ENCODE measurements at regions not wholly inside any gene's neighbourhood (a gene's known extent, or its start where the extent isn't known, plus 50 kb on each side); places are given as distances from the start of the nearest gene placed in this dataset.

DNA sequence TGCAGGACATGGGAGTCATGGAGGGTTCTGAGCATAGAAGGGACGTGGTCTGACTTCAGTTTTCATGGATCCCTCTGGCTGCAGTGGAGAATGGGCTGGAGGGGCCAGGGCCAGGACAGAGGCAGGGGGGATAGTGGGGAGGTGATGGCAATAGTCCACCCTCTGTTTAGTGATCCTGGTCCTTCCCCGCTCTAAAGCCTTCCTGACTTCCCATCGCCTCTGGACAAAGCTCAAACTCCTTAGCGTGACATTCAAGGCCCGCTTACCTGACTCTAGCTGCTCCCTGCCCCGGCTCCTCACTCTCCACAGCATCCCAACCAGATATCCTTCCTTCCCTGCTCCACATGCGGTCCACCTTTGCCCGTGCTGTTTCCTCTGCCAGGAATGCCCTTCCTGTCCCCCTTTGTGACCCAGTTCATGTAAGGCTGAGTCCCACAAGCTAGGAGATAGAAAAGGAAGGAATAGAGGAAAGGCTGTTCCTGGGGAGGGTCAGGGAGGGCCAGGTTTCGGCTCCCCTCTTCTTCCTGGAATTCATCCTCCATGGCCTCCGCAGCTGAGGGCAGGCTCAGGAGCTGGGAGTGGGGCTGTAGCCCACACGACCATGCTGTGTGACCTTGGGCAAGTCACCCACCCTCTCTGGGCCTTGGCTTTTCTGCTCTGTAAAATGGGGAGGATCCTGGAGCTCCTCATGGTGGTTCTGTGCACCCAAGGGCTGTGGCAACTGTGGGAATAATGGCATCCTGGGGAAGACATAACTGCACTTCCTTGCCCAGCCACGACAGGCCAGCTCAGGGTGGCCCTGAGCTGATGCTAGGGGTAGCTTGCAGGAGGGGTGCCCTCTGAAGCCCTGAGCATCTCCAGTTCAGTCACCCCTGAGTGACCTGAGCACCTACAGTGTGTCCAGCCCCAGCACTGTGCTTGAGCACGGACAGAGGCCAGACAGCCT lies 116.1 kb downstream of the CEBPB start:
- H3K9me3 Mint-ChIP-seq, result no peaks in the 10 kb centered on the region
- ChIA-PET CTCF (no interaction called here), POLR2A (no interaction called here)
- peaks cover 0 to under 1% of the 10 kb centered on the region in 2 donors for H3K27me3 Mint-ChIP-seq
- Histone ChIP-seq H3K27ac (ENCODE audit: low read depth, low read length) (no peak overlapping the region), H3K9me3 (ENCODE audit: low read length) (no peaks in the 10 kb centered on the region), H3K27me3 (ENCODE audit: insufficient read depth, low read length, poor library complexity, severe bottlenecking) (no peaks in the 10 kb centered on the region), H3K36me3 (ENCODE audit: insufficient read depth, low read length) (no peaks in the 10 kb centered on the region), H3K4me3 (ENCODE audit: low read length) (no peak overlapping the region), H3K4me1 (ENCODE audit: insufficient read depth, low read length) (no peaks in the 10 kb centered on the region)
- H3K4me1 Mint-ChIP-seq, result no peaks in the 10 kb centered on the region
- no peak overlapping the region for H3K4me3 Mint-ChIP-seq
- peak overlapping the region in 2 of 8 donors; percentile 17 to 90 for H3K27ac Mint-ChIP-seq
- no peaks in the 10 kb centered on the region for H3K36me3 Mint-ChIP-seq
- no peak for DNase-seq

GRCh38 chr20:50308166-50308512 lies 117.5 kb downstream of the CEBPB start:
- Histone ChIP-seq H3K9me3 (ENCODE audit: low read length) (no peaks in the 10 kb centered on the region), H3K27me3 (ENCODE audit: insufficient read depth, low read length, poor library complexity, severe bottlenecking) (no peaks in the 10 kb centered on the region), H3K36me3 (ENCODE audit: insufficient read depth, low read length) (no peaks in the 10 kb centered on the region), H3K4me3 (ENCODE audit: low read length) (no peak overlapping the region), H3K4me1 (ENCODE audit: insufficient read depth, low read length) (no peaks in the 10 kb centered on the region), H3K27ac (ENCODE audit: low read depth, low read length) (no peak overlapping the region)
- POLR2A ChIA-PET, result no interaction called here
- Mint-ChIP-seq H3K36me3 (no peaks in the 10 kb centered on the region), H3K27me3 (peaks cover 0 to 9% of the 10 kb centered on the region in 2 donors), H3K27ac (no peak overlapping the region), H3K9me3 (no peaks in the 10 kb centered on the region), H3K4me3 (no peak overlapping the region), H3K4me1 (no peaks in the 10 kb centered on the region)
- CTCF ChIA-PET, result no interaction called here
- DNase-seq, result no peak

GRCh38 chr20:50308513-50309279 lies 118.1 kb downstream of the CEBPB start:
- Histone ChIP-seq H3K9me3 (ENCODE audit: low read length) (no peaks in the 10 kb centered on the region), H3K4me3 (ENCODE audit: low read length) (no peak overlapping the region), H3K27me3 (ENCODE audit: insufficient read depth, low read length, poor library complexity, severe bottlenecking) (no peaks in the 10 kb centered on the region), H3K27ac (ENCODE audit: low read depth, low read length) (no peak overlapping the region), H3K4me1 (ENCODE audit: insufficient read depth, low read length) (no peaks in the 10 kb centered on the region), H3K36me3 (ENCODE audit: insufficient read depth, low read length) (no peaks in the 10 kb centered on the region)
- Mint-ChIP-seq H3K4me1 (no peaks in the 10 kb centered on the region), H3K27me3 (peaks cover 0 to 15% of the 10 kb centered on the region in 2 donors), H3K27ac (no peak overlapping the region), H3K36me3 (no peaks in the 10 kb centered on the region), H3K9me3 (no peaks in the 10 kb centered on the region), H3K4me3 (no peak overlapping the region)
- ChIA-PET POLR2A (no interaction called here), CTCF (no interaction called here)
- DNase-seq, result no peak

GRCh38 chr20:50309280-50309763 lies 118.7 kb downstream of the CEBPB start:
- Mint-ChIP-seq H3K9me3 (no peaks in the 10 kb centered on the region), H3K4me3 (no peak overlapping the region), H3K36me3 (no peaks in the 10 kb centered on the region), H3K27me3 (peaks cover 2 to 19% of the 10 kb centered on the region in 2 donors), H3K4me1 (no peaks in the 10 kb centered on the region), H3K27ac (peak overlapping the region in 1 of 8 donors; percentile 18)
- ChIA-PET POLR2A (no interaction called here), CTCF (no interaction called here)
- H3K4me3 ChIP-seq (ENCODE audit: low read length), result no peak overlapping the region
- H3K27me3 ChIP-seq (ENCODE audit: insufficient read depth, low read length, poor library complexity, severe bottlenecking), result no peaks in the 10 kb centered on the region
- DNase-seq, result no peak
- H3K27ac ChIP-seq (ENCODE audit: low read depth, low read length), result no peak overlapping the region
- no peaks in the 10 kb centered on the region for H3K36me3 ChIP-seq (ENCODE audit: insufficient read depth, low read length)
- H3K4me1 ChIP-seq (ENCODE audit: insufficient read depth, low read length), result no peaks in the 10 kb centered on the region
- no peaks in the 10 kb centered on the region for H3K9me3 ChIP-seq (ENCODE audit: low read length)

DNA sequence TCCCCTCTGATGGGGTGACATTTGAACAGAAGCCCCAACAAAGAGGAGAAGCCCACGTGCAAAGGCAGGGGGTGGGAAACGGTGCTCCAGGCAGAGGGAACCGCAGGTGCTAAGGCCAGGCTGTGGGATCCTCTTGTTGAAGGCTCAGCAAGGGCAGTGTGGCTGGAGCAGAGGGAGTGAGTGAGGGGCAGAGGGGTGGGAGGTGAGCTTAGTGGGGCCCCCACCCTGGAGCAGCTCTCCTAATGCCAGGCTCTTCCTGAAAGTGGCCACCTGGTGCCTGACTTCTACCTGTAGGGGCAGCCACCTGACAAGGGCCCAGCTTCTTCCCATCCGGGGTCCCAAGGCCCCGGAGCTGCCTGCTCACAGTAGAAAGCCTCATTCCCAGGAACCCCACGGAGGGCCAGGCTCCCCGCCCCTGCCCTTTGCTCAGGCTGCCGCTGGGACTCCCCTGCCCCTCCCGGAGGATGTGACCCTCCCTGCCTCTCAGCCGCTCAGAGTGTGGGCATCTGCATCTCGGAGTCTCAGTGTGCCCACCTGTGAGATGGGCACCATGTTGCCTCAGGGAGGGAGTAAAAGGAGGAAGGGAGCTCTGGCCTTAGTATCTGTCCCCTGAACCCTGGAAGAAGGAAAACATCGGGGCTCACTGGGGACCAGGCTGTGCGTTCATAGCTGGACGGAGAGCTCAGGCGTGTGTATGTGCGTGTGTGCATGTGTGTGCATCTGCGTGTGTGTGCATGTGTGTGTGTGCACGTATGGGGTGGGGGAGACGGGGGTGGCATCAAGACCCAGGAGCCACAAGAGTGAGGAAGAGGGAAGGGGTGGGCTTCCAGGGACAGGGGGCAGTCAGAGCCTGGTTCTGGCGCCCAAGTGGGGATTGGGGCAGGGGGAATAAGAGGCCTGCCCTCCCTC lies 119.4 kb downstream of the CEBPB start:
- no peaks in the 10 kb centered on the region for H3K36me3 ChIP-seq (ENCODE audit: insufficient read depth, low read length)
- Mint-ChIP-seq H3K4me1 (no peaks in the 10 kb centered on the region), H3K4me3 (no peak overlapping the region), H3K36me3 (no peaks in the 10 kb centered on the region), H3K27ac (peak overlapping the region in 1 of 8 donors; percentile 18), H3K9me3 (peaks cover 0 to 2% (median 0%) of the 10 kb centered on the region in 5 donors), H3K27me3 (peaks cover 3 to 26% of the 10 kb centered on the region in 2 donors)
- DNase-seq, result no peak
- no peak overlapping the region for H3K27ac ChIP-seq (ENCODE audit: low read depth, low read length)
- no peaks in the 10 kb centered on the region for H3K9me3 ChIP-seq (ENCODE audit: low read length)
- ChIA-PET CTCF (no interaction called here), POLR2A (interaction anchor here (0.7 kb wide), 1 partner anchor 35 kb away, joined by 8 read pairs; no protein-coding TSS in a partner anchor)
- H3K4me3 ChIP-seq (ENCODE audit: low read length), result no peak overlapping the region
- H3K4me1 ChIP-seq (ENCODE audit: insufficient read depth, low read length), result no peaks in the 10 kb centered on the region
- H3K27me3 ChIP-seq (ENCODE audit: insufficient read depth, low read length, poor library complexity, severe bottlenecking), result no peaks in the 10 kb centered on the region

- CTCF ChIA-PET, result no interaction called here
- Mint-ChIP-seq H3K4me1 (no peaks in the 10 kb centered on the region), H3K27me3 (peaks cover 3 to 26% of the 10 kb centered on the region in 2 donors), H3K4me3 (no peak overlapping the region), H3K9me3 (peaks cover 0 to 4% (median 0%) of the 10 kb centered on the region in 5 donors), H3K27ac (no peak overlapping the region), H3K36me3 (no peaks in the 10 kb centered on the region)
- POLR2A ChIA-PET, result no interaction called here
- Histone ChIP-seq H3K4me1 (ENCODE audit: insufficient read depth, low read length) (no peaks in the 10 kb centered on the region), H3K27me3 (ENCODE audit: insufficient read depth, low read length, poor library complexity, severe bottlenecking) (no peaks in the 10 kb centered on the region), H3K27ac (ENCODE audit: low read depth, low read length) (no peak overlapping the region), H3K36me3 (ENCODE audit: insufficient read depth, low read length) (no peaks in the 10 kb centered on the region), H3K4me3 (ENCODE audit: low read length) (no peak overlapping the region), H3K9me3 (ENCODE audit: low read length) (no peaks in the 10 kb centered on the region)
- DNase-seq, result no peak
These were observed 120.0 kb downstream of the CEBPB start for GRCh38 chr20:50310673-50311051.

GRCh38 chr20:50311308-50312001 lies 120.8 kb downstream of the CEBPB start:
- no peaks in the 10 kb centered on the region for H3K4me1 Mint-ChIP-seq
- ChIA-PET POLR2A (no interaction called here), CTCF (no interaction called here)

More at GRCh38 chr20:50311308-50312001, 120.8 kb downstream of the CEBPB start:
- no peaks in the 10 kb centered on the region for H3K36me3 ChIP-seq (ENCODE audit: insufficient read depth, low read length)
- no peaks in the 10 kb centered on the region for H3K4me1 ChIP-seq (ENCODE audit: insufficient read depth, low read length)
- no peaks in the 10 kb centered on the region for H3K27me3 ChIP-seq (ENCODE audit: insufficient read depth, low read length, poor library complexity, severe bottlenecking)
- H3K36me3 Mint-ChIP-seq, result no peaks in the 10 kb centered on the region
- no peak overlapping the region for H3K4me3 ChIP-seq (ENCODE audit: low read length)
- no peak overlapping the region for H3K27ac Mint-ChIP-seq
- H3K4me3 Mint-ChIP-seq, result no peak overlapping the region
- H3K9me3 Mint-ChIP-seq, result peaks cover 0 to 4% (median 0%) of the 10 kb centered on the region in 5 donors
- H3K27ac ChIP-seq (ENCODE audit: low read depth, low read length), result no peak overlapping the region
- no peak for DNase-seq
- H3K9me3 ChIP-seq (ENCODE audit: low read length), result no peaks in the 10 kb centered on the region
- H3K27me3 Mint-ChIP-seq, result peaks cover 7 to 33% of the 10 kb centered on the region in 2 donors
